GM19240 (cell line): ENCODE measurements at regions not wholly inside any gene's neighbourhood (a gene's known extent, or its start where the extent isn't known, plus 50 kb on each side); places are given as distances from the start of the nearest gene placed in this dataset.

Experiments used
- DNase-seq: peaks from one replicate; pipeline ENCODE4 v3.0.0; 2011; ENCODE audit warnings: low spot score; ENCODE audit not compliant: insufficient read length

- no peak for DNase-seq
Measured at GRCh38 chr1:34476371-34476770, 278.5 kb upstream of the GJB5 start.

DNA sequence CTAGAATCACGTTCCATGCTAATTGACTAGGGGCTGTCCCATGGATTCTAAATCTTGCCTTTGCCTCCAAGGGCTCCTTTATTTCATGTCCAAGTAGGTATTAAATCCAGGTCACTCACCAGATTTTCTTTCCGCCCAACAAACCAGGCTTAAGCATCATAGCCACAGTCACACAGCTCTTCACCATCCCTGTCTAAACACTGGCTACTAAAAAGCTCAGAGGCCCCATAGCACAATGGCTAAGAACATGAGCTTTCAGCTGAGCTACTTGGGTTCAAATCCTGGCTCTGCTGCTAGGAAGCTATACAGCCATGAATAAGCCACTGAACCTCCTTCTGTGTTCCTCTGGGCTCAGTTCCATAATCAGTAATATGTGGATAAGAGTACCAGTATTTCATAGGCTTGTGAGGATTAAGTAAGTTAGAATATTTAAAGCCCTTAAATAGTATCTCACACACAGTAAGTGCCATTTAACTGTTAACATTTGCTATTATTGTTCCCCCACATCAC, 277.2 kb upstream of the GJB5 start:
- DNase-seq: no peak

- no peak for DNase-seq
Measured at GRCh38 chr1:34478515-34479076, 276.3 kb upstream of the GJB5 start.

DNA sequence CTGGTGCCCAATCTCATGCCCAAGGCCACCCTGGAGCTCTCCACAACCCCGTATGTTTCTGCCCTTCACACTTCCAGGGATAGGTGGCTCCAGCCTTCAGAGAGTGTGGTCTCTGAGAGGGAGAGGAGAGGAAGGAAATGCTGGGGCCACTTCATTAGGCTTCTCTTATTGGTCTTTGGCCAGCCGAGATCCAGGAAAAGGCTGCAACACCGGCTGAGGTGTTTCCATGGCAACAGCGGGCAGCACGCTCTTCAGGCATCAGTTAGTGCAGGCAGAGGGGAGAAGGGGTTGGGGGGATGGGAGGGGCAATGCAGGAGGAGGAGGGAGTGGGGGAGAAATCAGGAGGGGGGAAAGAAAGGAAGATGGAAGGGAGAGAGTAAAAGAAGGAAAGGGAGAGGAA, 275.1 kb upstream of the GJB5 start:
- no peak for DNase-seq

- DNase-seq: no peak
Measured at GRCh38 chr1:34488080-34488708, 266.7 kb upstream of the GJB5 start.

GRCh38 chr1:34500451-34500850, 254.4 kb upstream of the GJB5 start:
- no peak for DNase-seq

GRCh38 chr1:34511802-34512201, 243.0 kb upstream of the GJB5 start:
- no peak for DNase-seq

DNA sequence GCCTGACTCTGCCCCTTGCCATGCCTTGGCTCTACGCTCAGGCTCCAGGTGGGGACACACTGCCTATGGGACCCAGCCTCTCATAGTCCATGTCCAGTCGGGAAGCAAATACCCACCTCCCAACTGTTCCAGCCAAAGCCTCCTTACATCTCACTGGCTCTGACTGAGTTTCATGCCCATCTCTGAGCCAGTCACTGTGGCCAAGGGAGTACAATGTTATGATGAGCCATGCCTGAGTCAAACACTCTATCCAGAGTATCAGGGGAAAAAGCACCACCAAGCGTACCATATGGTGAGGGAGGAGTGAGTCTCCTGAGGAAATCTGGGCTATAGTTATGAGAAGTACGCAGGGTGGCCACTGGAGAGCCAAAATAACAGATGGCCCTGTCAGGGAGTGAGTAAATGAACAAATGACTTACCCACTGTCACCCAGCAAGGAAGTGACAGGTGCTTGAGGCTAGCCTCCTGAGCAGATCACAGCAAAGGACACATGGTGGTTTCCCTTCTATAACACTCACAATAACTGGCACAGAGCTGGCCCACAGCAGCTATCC, 236.6 kb upstream of the GJB5 start:
- DNase-seq: no peak

- DNase-seq: no peak
Measured at GRCh38 chr1:34520111-34520510, 234.7 kb upstream of the GJB5 start.

DNA sequence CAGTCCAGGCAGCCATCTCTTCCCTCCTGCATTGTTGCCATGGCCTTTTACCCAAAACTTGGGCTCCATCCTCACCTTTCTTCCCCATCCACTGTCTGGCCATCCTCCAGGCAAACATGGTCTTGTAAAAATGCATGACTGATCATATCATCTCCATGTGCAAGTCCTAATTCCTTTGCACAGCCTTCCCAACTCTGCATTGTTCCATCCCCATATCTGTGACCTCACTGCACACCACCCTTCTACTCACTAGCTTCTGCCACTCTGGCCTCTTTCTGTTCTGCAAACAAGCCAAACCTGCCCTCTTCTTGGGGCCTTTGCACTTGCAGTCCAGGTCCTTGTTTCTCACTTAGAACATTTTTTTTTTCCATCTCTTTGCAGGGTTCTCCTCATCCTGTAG, 230.1 kb upstream of the GJB5 start:
- no peak for DNase-seq

DNA sequence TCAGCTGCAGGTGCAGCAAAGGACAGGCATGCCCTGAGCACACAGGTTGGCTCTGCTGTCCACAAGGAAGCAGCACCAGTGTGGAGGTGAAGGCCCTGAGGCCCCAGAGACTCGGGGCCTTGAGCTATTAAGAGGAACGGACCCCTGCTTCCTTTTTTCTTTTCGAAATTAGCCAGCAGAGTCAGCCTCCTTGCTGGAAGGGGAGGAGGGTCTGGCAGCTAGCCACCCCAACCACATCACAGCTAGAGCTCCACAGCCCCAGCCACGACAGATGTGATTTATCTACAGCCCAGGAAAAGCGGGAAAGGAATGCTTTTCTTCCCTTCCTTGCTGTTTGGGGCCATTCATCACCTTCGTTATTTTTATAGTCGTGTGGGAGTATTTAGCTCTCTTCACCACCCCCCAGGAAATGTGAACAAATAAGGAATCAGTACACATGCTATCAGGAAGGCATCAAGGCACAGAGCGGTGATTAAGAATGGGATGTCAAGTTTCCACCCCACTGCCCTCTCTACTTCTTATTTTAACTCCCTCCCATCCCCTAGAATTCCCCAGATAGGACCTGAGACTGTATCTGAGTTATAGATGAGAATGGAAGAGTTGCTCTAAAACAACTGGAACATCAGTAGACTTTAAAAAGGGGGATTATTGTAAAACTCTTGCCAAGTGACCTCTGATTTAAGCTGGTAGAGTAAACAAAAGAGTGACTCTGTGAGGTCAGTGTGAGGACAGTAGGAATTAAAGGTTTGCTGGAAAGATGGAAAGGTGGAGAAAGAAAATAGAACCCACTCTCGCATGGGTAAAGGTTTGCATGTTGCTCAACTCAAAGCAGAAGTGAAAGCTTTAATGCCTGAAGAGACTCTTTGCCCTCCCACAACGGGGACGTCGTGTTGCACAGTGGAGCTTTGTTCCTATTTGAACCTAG, 224.7 kb upstream of the GJB5 start:
- no peak for DNase-seq

DNA sequence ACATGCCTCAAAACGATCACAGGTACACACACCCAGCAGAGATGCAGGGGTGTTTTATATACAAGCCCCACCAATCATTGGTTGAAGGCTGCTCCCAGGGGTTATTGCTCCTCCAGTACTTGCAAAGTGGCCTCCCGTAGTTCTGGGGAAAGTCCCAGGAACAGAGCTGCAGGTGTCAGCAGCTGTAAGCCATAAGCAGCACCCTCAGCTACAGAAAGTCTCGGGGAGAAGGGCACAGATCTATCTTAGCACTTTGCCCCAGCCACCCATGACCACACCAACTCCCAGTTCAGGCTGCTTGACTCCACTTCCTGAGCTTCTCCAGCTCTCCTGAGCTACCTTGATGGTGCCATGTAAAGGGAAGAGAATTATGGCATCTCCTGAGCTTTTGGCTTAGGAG, 222.7 kb upstream of the GJB5 start:
- peak; percentile 24 for DNase-seq

GRCh38 chr1:34538481-34538880, 216.4 kb upstream of the GJB5 start:
- no peak for DNase-seq

- no peak for DNase-seq
Measured at GRCh38 chr1:34547046-34547674, 207.7 kb upstream of the GJB5 start.

DNA sequence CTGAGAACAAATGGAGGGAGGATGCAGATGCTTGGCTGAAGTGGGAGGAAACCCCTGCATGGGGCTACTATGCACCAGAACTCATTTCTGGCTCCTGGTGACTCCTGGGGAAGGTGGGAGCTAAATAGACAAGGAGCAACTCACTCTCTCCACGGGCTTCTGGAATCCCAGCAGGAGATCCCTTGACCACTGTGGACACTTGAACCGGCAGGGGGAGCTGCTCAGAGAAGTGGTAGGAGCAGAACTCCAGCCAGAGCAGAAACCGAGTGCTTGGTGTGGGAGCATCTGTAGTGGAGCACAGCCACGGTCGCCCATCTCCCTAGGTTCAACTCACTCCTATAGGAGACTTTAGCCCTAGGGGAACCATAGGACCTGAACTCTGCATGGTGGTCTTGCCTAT, 205.6 kb upstream of the GJB5 start:
- no peak for DNase-seq

GRCh38 chr1:34578306-34578705, 176.5 kb upstream of the GJB5 start:
- no peak for DNase-seq

- DNase-seq: no peak
Measured at GRCh38 chr1:34582356-34582755, 172.5 kb upstream of the GJB5 start.

DNA sequence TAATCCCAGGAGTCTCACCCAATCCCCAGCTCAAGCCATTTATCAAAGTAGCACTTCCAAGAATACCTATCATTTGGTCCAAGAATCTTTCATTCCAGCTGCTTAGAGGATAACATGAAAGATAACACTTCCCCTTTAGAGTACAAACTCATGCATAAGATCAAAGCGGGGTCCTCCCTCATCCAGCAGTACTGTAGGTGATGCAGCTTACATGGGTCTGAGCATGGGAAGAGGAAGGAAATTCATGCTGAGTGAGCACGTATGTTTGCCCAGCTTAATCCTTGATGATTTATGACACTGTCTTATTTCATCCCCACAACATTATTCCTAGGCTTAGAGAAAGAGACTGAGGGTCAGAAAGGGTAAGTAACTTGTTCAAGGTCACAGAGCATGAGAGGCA, 167.1 kb upstream of the GJB5 start:
- DNase-seq: no peak

- no peak for DNase-seq
Measured at GRCh38 chr1:34590211-34590623, 164.6 kb upstream of the GJB5 start.

DNA sequence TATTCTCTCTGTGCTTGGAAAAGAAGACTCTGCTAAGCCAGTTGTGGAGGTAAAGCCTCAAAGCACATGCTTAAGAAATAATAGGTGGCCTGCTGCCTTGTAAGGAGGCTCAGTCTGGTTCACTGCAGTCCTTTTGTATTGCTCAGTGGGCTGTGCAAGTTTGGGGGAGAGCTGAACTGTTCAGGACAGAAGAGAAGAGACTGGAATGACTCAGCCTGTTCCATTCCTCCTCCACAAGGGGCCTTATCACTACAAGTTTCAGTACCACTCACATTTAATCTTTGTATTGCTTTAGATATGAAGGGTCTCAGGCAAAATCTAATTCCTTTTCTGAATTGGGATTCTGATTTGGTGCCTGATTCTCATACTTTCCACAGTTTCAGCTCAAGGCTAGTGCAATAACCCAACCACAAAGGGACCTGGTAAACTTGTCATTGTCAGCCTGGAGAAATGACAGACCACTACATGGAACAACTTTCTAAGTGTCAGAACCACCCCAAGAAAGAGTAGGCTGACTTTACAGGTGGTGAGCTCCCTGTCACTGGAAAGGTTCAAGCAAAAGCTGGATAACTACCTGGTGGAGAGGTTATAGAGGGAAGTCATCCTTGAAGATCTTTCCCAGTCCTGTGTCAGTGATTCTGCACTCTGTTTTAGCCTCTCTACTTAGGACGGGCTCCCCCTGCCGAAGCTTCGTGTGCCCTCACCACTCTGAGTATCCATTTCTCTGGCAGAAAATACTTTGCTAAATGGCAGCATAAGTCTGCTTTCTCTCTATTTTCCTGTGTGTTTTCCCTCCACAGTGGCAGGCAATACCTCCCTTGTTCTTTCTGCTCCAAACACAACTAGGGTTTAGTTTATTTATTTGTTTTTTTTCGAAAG, 162.9 kb upstream of the GJB5 start:
- no peak for DNase-seq
